Stomach (tissue), 8 donors: ENCODE measurements at regions not wholly inside any gene's neighbourhood (a gene's known extent, or its start where the extent isn't known, plus 50 kb on each side); places are given as distances from the start of the nearest gene placed in this dataset.
A peak's percentile ranks its signal among the peaks of the same experiment; 100 is the strongest.

ENCODE experiments used
- DNase-seq, 2 donors: peaks; one replicate each; pipeline versions ENCODE4 v3.0.0 to v3.0.0-alpha.2; 2013 to 2019
- H3K27ac ChIP-seq, 5 donors: fragments of 200-600 bp in 4 of 5; sonication (generic) in 4 of 5; one replicate each; pipeline ENCODE4 v1.5.1; 2013 to 2019; ENCODE audit warnings: mild to moderate bottlenecking in 1 of 5, moderate library complexity in 1 of 5
- H3K27me3 ChIP-seq, 3 donors: fragments of 200-600 bp; sonication (generic); one replicate each; pipeline ENCODE4 v1.5.1; 2017 to 2019; ENCODE audit warnings: mixed run types in 1 of 3
- H3K36me3 ChIP-seq, 4 donors: fragments of 200-600 bp; sonication (generic); 1 replicate in 3 of 4; 2 replicates in 1 of 4; pipeline ENCODE4 v1.5.1; 2016 to 2019
- H3K4me1 ChIP-seq, 4 donors: fragments of 200-600 bp; sonication (generic); one replicate each; pipeline ENCODE4 v1.5.1; 2016 to 2019
- H3K4me3 ChIP-seq, 4 donors: fragments of 200-600 bp; sonication (generic) in 3 of 4; one replicate each; pipeline ENCODE4 v1.5.1; 2016 to 2019; ENCODE audit warnings: mild to moderate bottlenecking in 1 of 4
- H3K9me3 ChIP-seq, 4 donors: fragments of 200-600 bp; sonication (generic); one replicate each; pipeline ENCODE4 v1.5.1; 2016 to 2019
- CTCF ChIP-seq, 7 experiments: fragments of 450-650 bp in 4 of 7; fragments of 200-600 bp in 3 of 7; sonication (generic) in 3 of 7; IDR thresholded peaks; one replicate each; pipeline ENCODE4 v1.5.1; 2016 to 2019; ENCODE audit warnings: antibody characterized with exemption in 7 of 7, control low read depth in 2 of 7, mild to moderate bottlenecking in 1 of 7
- EP300 ChIP-seq: sonication (generic); formaldehyde crosslinking; IDR thresholded peaks from one replicate; pipeline ENCODE4 v1.6.1; 2017; ENCODE audit warnings: antibody characterized with exemption
- POLR2A ChIP-seq, 4 donors: fragments of 450-650 bp; IDR thresholded peaks; one replicate each; pipeline ENCODE4 v1.6.1; 2016; ENCODE audit warnings: antibody characterized with exemption in 4 of 4, control low read depth in 2 of 4, mild to moderate bottlenecking in 1 of 4, moderate library complexity in 1 of 4
- POLR2AphosphoS5 ChIP-seq, 3 donors: sonication (generic); formaldehyde crosslinking; IDR thresholded peaks; one replicate each; pipeline ENCODE4 v1.6.1; 2016; ENCODE audit warnings: antibody characterized with exemption in 3 of 3
- WGBS, 5 donors: extraction: QIAGEN DNeasy Blood & Tissue Kit in 3 of 5; methylation state at CpG; one replicate each; pipeline versions ENCODE4 v1.1.5 to v1.1.7; 2013 to 2018; 5-methylcytosine and 5-hydroxymethylcytosine counted together
- intact Hi-C: fragments of 100-400 bp; cut with DNase I; formaldehyde crosslinking; loops from one replicate; pipeline ENCODE4 v1.15.1; 2023; ENCODE audit warnings: low total_unique reads
- donor health status: healthy with polysubstance abuse.
- donor health status: Bipolar disorder and iron deficiency.
- donor health status: healthy.

GRCh38 chr6:113562248-113562647 lies 294.9 kb upstream of the MARCKS start:
- intact Hi-C loops = no loop called here
- no peaks in the 10 kb centered on the region for H3K9me3 ChIP-seq
- WGBS, 5 donors = 84 to 100% (median 97%) methylated on average over 2 of the region's 2 CpGs
- DNase-seq = no peak
- H3K27ac ChIP-seq = no peak overlapping the region
- no peaks in the 10 kb centered on the region for H3K36me3 ChIP-seq
- TF ChIP-seq CTCF (IDR thresholded peaks at IDR 0.05) (no peak), EP300 (no peak), POLR2AphosphoS5 (IDR thresholded peaks at IDR 0.05) (no peak), POLR2A (IDR thresholded peaks at IDR 0.05) (no peak)
- H3K4me1 ChIP-seq = peaks cover 0 to 24% (median 9%) of the 10 kb centered on the region in 4 donors
- H3K27me3 ChIP-seq = no peaks in the 10 kb centered on the region
- no peak overlapping the region for H3K4me3 ChIP-seq

GRCh38 chr6:113564371-113565171 lies 292.6 kb upstream of the MARCKS start:
- peak; percentile 28 to 95 for DNase-seq
- Histone ChIP-seq H3K9me3 (no peaks in the 10 kb centered on the region), H3K4me1 (peaks cover 0 to 16% (median 3%) of the 10 kb centered on the region in 4 donors), H3K27me3 (no peaks in the 10 kb centered on the region), H3K27ac (peak overlapping the region; percentile 7 to 78 (median 58)), H3K36me3 (no peaks in the 10 kb centered on the region), H3K4me3 (peak overlapping the region; percentile 13 to 30 (median 22))
- intact Hi-C loops = no loop called here
- WGBS, 5 donors = 37 to 50% (median 40%) methylated on average over 22 of the region's 22 CpGs
- TF ChIP-seq EP300 = peak; percentile 86
- peak; percentile 49 to 82 (median 57) for TF ChIP-seq POLR2AphosphoS5 (IDR thresholded peaks at IDR 0.05)
- TF ChIP-seq POLR2A (IDR thresholded peaks at IDR 0.05) = no peak
- TF ChIP-seq CTCF (IDR thresholded peaks at IDR 0.05) = peak in 1 of 7 experiments; percentile 9

- TF ChIP-seq POLR2A (IDR thresholded peaks at IDR 0.05) (no peak), POLR2AphosphoS5 (IDR thresholded peaks at IDR 0.05) (no peak), EP300 (no peak), CTCF (IDR thresholded peaks at IDR 0.05) (no peak)
- DNase-seq = no peak
- H3K4me3 ChIP-seq = peak overlapping the region in 3 of 4 donors; percentile 13 to 30 (median 29)
- H3K4me1 ChIP-seq = peaks cover 0 to 15% (median 3%) of the 10 kb centered on the region in 4 donors
- H3K9me3 ChIP-seq = no peaks in the 10 kb centered on the region
- intact Hi-C loops = no loop called here
- H3K27me3 ChIP-seq = no peaks in the 10 kb centered on the region
- H3K27ac ChIP-seq = peak overlapping the region in 4 of 5 donors; percentile 57 to 78 (median 62)
- H3K36me3 ChIP-seq = no peaks in the 10 kb centered on the region
- WGBS, 5 donors = 51 to 78% (median 70%) methylated on average over 10 of the region's 10 CpGs
Measured at GRCh38 chr6:113565306-113565705, 291.8 kb upstream of the MARCKS start.

- no peak for TF ChIP-seq POLR2AphosphoS5 (IDR thresholded peaks at IDR 0.05)
- no peak for TF ChIP-seq EP300
- TF ChIP-seq CTCF (IDR thresholded peaks at IDR 0.05) = no peak
- TF ChIP-seq POLR2A (IDR thresholded peaks at IDR 0.05) = no peak
- no peak overlapping the region for H3K27ac ChIP-seq
- H3K27me3 ChIP-seq = no peaks in the 10 kb centered on the region
- no peak for DNase-seq
- intact Hi-C loops = no loop called here
- H3K9me3 ChIP-seq = no peaks in the 10 kb centered on the region
- H3K4me3 ChIP-seq = no peak overlapping the region
- peaks cover 0 to 18% (median 11%) of the 10 kb centered on the region in 4 donors for H3K4me1 ChIP-seq
- H3K36me3 ChIP-seq = no peaks in the 10 kb centered on the region
Measured at GRCh38 chr6:113570161-113570560, 287.0 kb upstream of the MARCKS start.
